ENCODE measurements at regions not wholly inside any gene's neighbourhood (a gene's known extent, or its start where the extent isn't known, plus 50 kb on each side); places are given as distances from the start of the nearest gene placed in this dataset.

- Histone ChIP-seq H3K4me1 (ENCODE audit: control insufficient read depth in 5 of 5, insufficient read depth in 5 of 5, low read length in 5 of 5) (no peaks in the 10 kb centered on the region), H3K4me3 (ENCODE audit: low read depth in 1 of 5, low read length in 5 of 5) (no peak overlapping the region), H3K9ac (ENCODE audit: low read length in 5 of 5) (no peak overlapping the region), H3K9me3 (ENCODE audit: control insufficient read depth in 5 of 5, low read length in 5 of 5) (peaks cover 0 to 5% (median 4%) of the 10 kb centered on the region in 5 donors), H3K36me3 (ENCODE audit: control insufficient read depth in 5 of 5, insufficient read depth in 5 of 5, low read length in 5 of 5) (no peaks in the 10 kb centered on the region), H3K27me3 (ENCODE audit: control insufficient read depth in 5 of 5, insufficient read depth in 4 of 5, low read length in 5 of 5) (peaks cover 0 to 2% (median 0%) of the 10 kb centered on the region in 5 donors), H3K27ac (ENCODE audit: low read depth, low read length) (no peak overlapping the region)
Measured at GRCh38 chr16:51699686-51700396, 548.8 kb upstream of the SALL1 start.

GRCh38 chr16:51698647-51699046 lies 547.6 kb upstream of the SALL1 start:
- H3K27ac ChIP-seq (ENCODE audit: low read depth, low read length), result no peak overlapping the region
- peaks cover 0 to 9% (median 5%) of the 10 kb centered on the region in 5 donors for H3K9me3 ChIP-seq (ENCODE audit: control insufficient read depth in 5 of 5, low read length in 5 of 5)
- no peak overlapping the region for H3K4me3 ChIP-seq (ENCODE audit: low read depth in 1 of 5, low read length in 5 of 5)
- H3K4me1 ChIP-seq (ENCODE audit: control insufficient read depth in 5 of 5, insufficient read depth in 5 of 5, low read length in 5 of 5), result no peaks in the 10 kb centered on the region
- H3K27me3 ChIP-seq (ENCODE audit: control insufficient read depth in 5 of 5, insufficient read depth in 4 of 5, low read length in 5 of 5), result peaks cover 0 to 2% (median 0%) of the 10 kb centered on the region in 5 donors
- no peaks in the 10 kb centered on the region for H3K36me3 ChIP-seq (ENCODE audit: control insufficient read depth in 5 of 5, insufficient read depth in 5 of 5, low read length in 5 of 5)
- no peak overlapping the region for H3K9ac ChIP-seq (ENCODE audit: low read length in 5 of 5)

- Histone ChIP-seq H3K9me3 (ENCODE audit: control insufficient read depth in 5 of 5, low read length in 5 of 5) (peaks cover 0 to 11% (median 4%) of the 10 kb centered on the region in 5 donors), H3K4me3 (ENCODE audit: low read depth in 1 of 5, low read length in 5 of 5) (no peak overlapping the region), H3K27me3 (ENCODE audit: control insufficient read depth in 5 of 5, insufficient read depth in 4 of 5, low read length in 5 of 5) (peaks cover 0 to 2% (median 0%) of the 10 kb centered on the region in 5 donors), H3K4me1 (ENCODE audit: control insufficient read depth in 5 of 5, insufficient read depth in 5 of 5, low read length in 5 of 5) (no peaks in the 10 kb centered on the region), H3K36me3 (ENCODE audit: control insufficient read depth in 5 of 5, insufficient read depth in 5 of 5, low read length in 5 of 5) (no peaks in the 10 kb centered on the region), H3K9ac (ENCODE audit: low read length in 5 of 5) (no peak overlapping the region), H3K27ac (ENCODE audit: low read depth, low read length) (no peak overlapping the region)
Measured at GRCh38 chr16:51697454-51697853, 546.4 kb upstream of the SALL1 start.

- peaks cover 0 to 12% (median 4%) of the 10 kb centered on the region in 5 donors for H3K9me3 ChIP-seq (ENCODE audit: control insufficient read depth in 5 of 5, low read length in 5 of 5)
- no peak overlapping the region for H3K9ac ChIP-seq (ENCODE audit: low read length in 5 of 5)
- no peak overlapping the region for H3K27ac ChIP-seq (ENCODE audit: low read depth, low read length)
- peaks cover 0 to 2% (median 0%) of the 10 kb centered on the region in 5 donors for H3K27me3 ChIP-seq (ENCODE audit: control insufficient read depth in 5 of 5, insufficient read depth in 4 of 5, low read length in 5 of 5)
- no peaks in the 10 kb centered on the region for H3K4me1 ChIP-seq (ENCODE audit: control insufficient read depth in 5 of 5, insufficient read depth in 5 of 5, low read length in 5 of 5)
- no peak overlapping the region for H3K4me3 ChIP-seq (ENCODE audit: low read depth in 1 of 5, low read length in 5 of 5)
- no peaks in the 10 kb centered on the region for H3K36me3 ChIP-seq (ENCODE audit: control insufficient read depth in 5 of 5, insufficient read depth in 5 of 5, low read length in 5 of 5)
Measured at GRCh38 chr16:51696376-51696775, 545.3 kb upstream of the SALL1 start.

- Histone ChIP-seq H3K27ac (ENCODE audit: low read depth, low read length) (no peak overlapping the region), H3K9me3 (ENCODE audit: control insufficient read depth in 5 of 5, low read length in 5 of 5) (peaks cover 3 to 21% (median 12%) of the 10 kb centered on the region in 5 donors), H3K4me3 (ENCODE audit: low read depth in 1 of 5, low read length in 5 of 5) (no peak overlapping the region), H3K27me3 (ENCODE audit: control insufficient read depth in 5 of 5, insufficient read depth in 4 of 5, low read length in 5 of 5) (no peaks in the 10 kb centered on the region), H3K9ac (ENCODE audit: low read length in 5 of 5) (no peak overlapping the region), H3K36me3 (ENCODE audit: control insufficient read depth in 5 of 5, insufficient read depth in 5 of 5, low read length in 5 of 5) (no peaks in the 10 kb centered on the region), H3K4me1 (ENCODE audit: control insufficient read depth in 5 of 5, insufficient read depth in 5 of 5, low read length in 5 of 5) (no peaks in the 10 kb centered on the region)
Measured at GRCh38 chr16:51691109-51691508, 540.0 kb upstream of the SALL1 start.

DNA sequence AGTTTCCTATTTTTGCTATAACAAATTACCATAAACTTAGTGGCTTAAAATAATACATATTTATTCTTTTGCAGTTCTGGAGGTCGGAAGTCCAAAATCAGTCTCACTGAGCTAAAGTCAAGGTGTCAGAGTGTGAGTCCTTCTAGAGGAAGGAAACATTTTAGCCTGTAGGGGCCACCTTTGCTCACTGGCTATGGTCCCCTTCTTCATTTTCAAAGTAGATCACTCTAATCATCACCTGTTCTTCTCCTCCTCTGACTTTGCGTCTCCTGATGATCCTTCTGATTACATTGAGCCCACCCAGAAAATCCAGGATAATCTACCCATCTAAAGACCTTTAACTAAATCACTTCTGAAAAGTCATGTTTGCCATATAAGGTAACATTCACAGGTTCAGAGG lies 534.4 kb upstream of the SALL1 start:
- H3K9ac ChIP-seq (ENCODE audit: low read length in 5 of 5), result no peak overlapping the region
- H3K27ac ChIP-seq (ENCODE audit: low read depth, low read length), result no peak overlapping the region
- H3K9me3 ChIP-seq (ENCODE audit: control insufficient read depth in 5 of 5, low read length in 5 of 5), result peaks cover 3 to 8% (median 5%) of the 10 kb centered on the region in 5 donors
- H3K4me3 ChIP-seq (ENCODE audit: low read depth in 1 of 5, low read length in 5 of 5), result no peak overlapping the region
- H3K4me1 ChIP-seq (ENCODE audit: control insufficient read depth in 5 of 5, insufficient read depth in 5 of 5, low read length in 5 of 5), result no peaks in the 10 kb centered on the region
- H3K36me3 ChIP-seq (ENCODE audit: control insufficient read depth in 5 of 5, insufficient read depth in 5 of 5, low read length in 5 of 5), result no peaks in the 10 kb centered on the region
- no peaks in the 10 kb centered on the region for H3K27me3 ChIP-seq (ENCODE audit: control insufficient read depth in 5 of 5, insufficient read depth in 4 of 5, low read length in 5 of 5)

DNA sequence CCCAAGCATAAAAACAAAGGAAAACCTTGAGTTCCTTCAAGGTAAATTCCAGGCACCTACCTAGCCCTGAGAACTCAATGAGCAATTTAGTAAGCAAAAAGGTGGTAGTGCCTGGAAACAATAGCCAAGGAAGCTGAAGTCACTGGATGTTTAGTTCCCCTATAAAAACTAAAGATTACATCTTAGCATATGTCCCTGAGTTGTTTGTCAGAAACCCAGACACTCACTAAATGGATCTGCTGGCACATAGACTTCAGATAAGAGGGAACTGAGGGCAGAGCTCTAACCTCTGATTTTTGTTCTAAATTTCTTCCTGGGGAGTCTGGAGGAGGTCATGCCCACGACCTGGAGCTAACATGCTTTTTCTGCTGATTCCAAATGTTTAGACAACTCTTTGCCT lies 532.8 kb upstream of the SALL1 start:
- H3K36me3 ChIP-seq (ENCODE audit: control insufficient read depth in 5 of 5, insufficient read depth in 5 of 5, low read length in 5 of 5), result no peaks in the 10 kb centered on the region
- H3K4me3 ChIP-seq (ENCODE audit: low read depth in 1 of 5, low read length in 5 of 5), result no peak overlapping the region
- H3K27me3 ChIP-seq (ENCODE audit: control insufficient read depth in 5 of 5, insufficient read depth in 4 of 5, low read length in 5 of 5), result no peaks in the 10 kb centered on the region
- H3K4me1 ChIP-seq (ENCODE audit: control insufficient read depth in 5 of 5, insufficient read depth in 5 of 5, low read length in 5 of 5), result no peaks in the 10 kb centered on the region
- no peak overlapping the region for H3K27ac ChIP-seq (ENCODE audit: low read depth, low read length)
- no peak overlapping the region for H3K9ac ChIP-seq (ENCODE audit: low read length in 5 of 5)
- peaks cover 0 to 5% (median 0%) of the 10 kb centered on the region in 5 donors for H3K9me3 ChIP-seq (ENCODE audit: control insufficient read depth in 5 of 5, low read length in 5 of 5)

- Histone ChIP-seq H3K36me3 (ENCODE audit: control insufficient read depth in 5 of 5, insufficient read depth in 5 of 5, low read length in 5 of 5) (no peaks in the 10 kb centered on the region), H3K4me3 (ENCODE audit: low read depth in 1 of 5, low read length in 5 of 5) (no peak overlapping the region), H3K9me3 (ENCODE audit: control insufficient read depth in 5 of 5, low read length in 5 of 5) (peaks cover 0 to 5% (median 0%) of the 10 kb centered on the region in 5 donors), H3K4me1 (ENCODE audit: control insufficient read depth in 5 of 5, insufficient read depth in 5 of 5, low read length in 5 of 5) (no peaks in the 10 kb centered on the region), H3K27ac (ENCODE audit: low read depth, low read length) (no peak overlapping the region), H3K9ac (ENCODE audit: low read length in 5 of 5) (no peak overlapping the region), H3K27me3 (ENCODE audit: control insufficient read depth in 5 of 5, insufficient read depth in 4 of 5, low read length in 5 of 5) (no peaks in the 10 kb centered on the region)
Measured at GRCh38 chr16:51682905-51683304, 531.8 kb upstream of the SALL1 start.

- Histone ChIP-seq H3K9ac (ENCODE audit: low read length in 5 of 5) (no peak overlapping the region), H3K4me3 (ENCODE audit: low read depth in 1 of 5, low read length in 5 of 5) (no peak overlapping the region), H3K9me3 (ENCODE audit: control insufficient read depth in 5 of 5, low read length in 5 of 5) (no peaks in the 10 kb centered on the region), H3K36me3 (ENCODE audit: control insufficient read depth in 5 of 5, insufficient read depth in 5 of 5, low read length in 5 of 5) (no peaks in the 10 kb centered on the region), H3K27me3 (ENCODE audit: control insufficient read depth in 5 of 5, insufficient read depth in 4 of 5, low read length in 5 of 5) (no peaks in the 10 kb centered on the region), H3K27ac (ENCODE audit: low read depth, low read length) (no peak overlapping the region), H3K4me1 (ENCODE audit: control insufficient read depth in 5 of 5, insufficient read depth in 5 of 5, low read length in 5 of 5) (no peaks in the 10 kb centered on the region)
Measured at GRCh38 chr16:51674615-51675014, 523.5 kb upstream of the SALL1 start.

GRCh38 chr16:51670527-51670926 lies 519.5 kb upstream of the SALL1 start:
- no peaks in the 10 kb centered on the region for H3K9me3 ChIP-seq (ENCODE audit: control insufficient read depth in 5 of 5, low read length in 5 of 5)
- no peaks in the 10 kb centered on the region for H3K4me1 ChIP-seq (ENCODE audit: control insufficient read depth in 5 of 5, insufficient read depth in 5 of 5, low read length in 5 of 5)
- no peak overlapping the region for H3K4me3 ChIP-seq (ENCODE audit: low read depth in 1 of 5, low read length in 5 of 5)
- H3K27me3 ChIP-seq (ENCODE audit: control insufficient read depth in 5 of 5, insufficient read depth in 4 of 5, low read length in 5 of 5), result no peaks in the 10 kb centered on the region
- H3K27ac ChIP-seq (ENCODE audit: low read depth, low read length), result no peak overlapping the region
- no peak overlapping the region for H3K9ac ChIP-seq (ENCODE audit: low read length in 5 of 5)
- no peaks in the 10 kb centered on the region for H3K36me3 ChIP-seq (ENCODE audit: control insufficient read depth in 5 of 5, insufficient read depth in 5 of 5, low read length in 5 of 5)

Measured in subcutaneous abdominal adipose tissue (tissue), 5 donors.